Dedifferentiated amniotic fluid mesenchymal stem cell (primary cell): ENCODE measurements at regions not wholly inside any gene's neighbourhood (a gene's known extent, or its start where the extent isn't known, plus 50 kb on each side); places are given as distances from the start of the nearest gene placed in this dataset.

Experiments
- DNase-seq: peaks from one replicate; pipeline ENCODE4 v3.0.0-alpha.2; 2016; ENCODE audit errors: extremely low spot score

GRCh38 chrX:139121616-139122286, 408.8 kb upstream of the F9 start:
- no peak for DNase-seq

GRCh38 chrX:139120760-139121159, 409.2 kb upstream of the FGF13 start:
- no peak for DNase-seq

GRCh38 chrX:139113708-139114107, 402.2 kb upstream of the FGF13 start:
- no peak for DNase-seq

GRCh38 chrX:139112432-139112831, 400.9 kb upstream of the FGF13 start:
- DNase-seq: no peak

GRCh38 chrX:139106069-139106468, 394.6 kb upstream of the FGF13 start:
- DNase-seq: no peak

- no peak for DNase-seq
Observed at GRCh38 chrX:139094671-139095592, 383.4 kb upstream of the FGF13 start.

- DNase-seq: no peak
Observed at GRCh38 chrX:139093201-139093600, 381.7 kb upstream of the FGF13 start.

- no peak for DNase-seq
Observed at GRCh38 chrX:139091878-139092277, 380.4 kb upstream of the FGF13 start.

GRCh38 chrX:139091066-139091465, 379.5 kb upstream of the FGF13 start:
- no peak for DNase-seq

GRCh38 chrX:139086246-139086645, 374.7 kb upstream of the FGF13 start:
- DNase-seq: no peak

GRCh38 chrX:139085404-139085803, 373.9 kb upstream of the FGF13 start:
- DNase-seq: no peak

GRCh38 chrX:139083191-139083590, 371.7 kb upstream of the FGF13 start:
- no peak for DNase-seq

GRCh38 chrX:139081965-139082364, 370.4 kb upstream of the FGF13 start:
- DNase-seq: no peak

GRCh38 chrX:139079789-139080188, 368.3 kb upstream of the FGF13 start:
- no peak for DNase-seq

- no peak for DNase-seq
Observed at GRCh38 chrX:139078761-139079280, 367.3 kb upstream of the FGF13 start.

GRCh38 chrX:139078342-139078741, 366.8 kb upstream of the FGF13 start:
- DNase-seq: no peak

GRCh38 chrX:139077281-139078250, 366.0 kb upstream of the FGF13 start:
- no peak for DNase-seq

GRCh38 chrX:139063364-139063763, 351.8 kb upstream of the FGF13 start:
- no peak for DNase-seq

GRCh38 chrX:139058831-139059495, 347.4 kb upstream of the FGF13 start:
- no peak for DNase-seq

GRCh38 chrX:139052461-139052860, 340.9 kb upstream of the FGF13 start:
- DNase-seq: no peak

GRCh38 chrX:139049465-139049864, 337.9 kb upstream of the FGF13 start:
- DNase-seq: no peak
